Fibroblast of lung (primary cell): ENCODE measurements at regions not wholly inside any gene's neighbourhood (a gene's known extent, or its start where the extent isn't known, plus 50 kb on each side); places are given as distances from the start of the nearest gene placed in this dataset.

Source experiments
- DNase-seq, 2 donors: peaks; one replicate each; pipeline versions ENCODE4 v3.0.0 to v3.0.0-alpha.2; 2010; ENCODE audit warnings: low read depth in 2 of 2
- H2AFZ ChIP-seq: 2 replicates; pipeline ENCODE4 v1.5.1; 2012; ENCODE audit warnings: low read length, control low read depth, inconsistent platforms
- H3K27ac ChIP-seq: 2 replicates; pipeline ENCODE4 v1.5.1; 2011; ENCODE audit warnings: low read length, control low read depth; ENCODE audit not compliant: insufficient read depth
- H3K27me3 ChIP-seq: 2 replicates; pipeline ENCODE4 v1.5.1; 2011; ENCODE audit warnings: mild to moderate bottlenecking, low read length; ENCODE audit not compliant: control insufficient read depth, insufficient read depth
- H3K36me3 ChIP-seq: 2 replicates; pipeline ENCODE4 v1.5.1; 2011; ENCODE audit warnings: low read length; ENCODE audit not compliant: control insufficient read depth, insufficient read depth
- H3K4me1 ChIP-seq: 2 replicates; pipeline ENCODE4 v1.5.1; 2011; ENCODE audit warnings: low read length; ENCODE audit not compliant: control insufficient read depth, insufficient read depth; ENCODE audit errors: extremely low read depth
- H3K4me2 ChIP-seq: 2 replicates; pipeline ENCODE4 v1.5.1; 2011; ENCODE audit warnings: low read length, control low read depth; ENCODE audit not compliant: insufficient read depth; ENCODE audit errors: extremely low read depth
- H3K4me3 ChIP-seq, 4 experiments: fragments of 200-600 bp in 1 of 4; sonication (generic) in 1 of 4; replicated peaks in 1 of 4; 2 replicates each; pipeline ENCODE4 v1.5.1; 2011 to 2016; ENCODE audit warnings: low read length in 4 of 4, low read depth in 3 of 4, mild to moderate bottlenecking in 3 of 4, control low read depth in 2 of 4, inconsistent platforms in 1 of 4, mixed read lengths in 1 of 4; ENCODE audit not compliant: insufficient read depth in 1 of 4; ENCODE audit errors: control extremely low read depth in 1 of 4
- H3K79me2 ChIP-seq: 2 replicates; pipeline ENCODE4 v1.5.1; 2012; ENCODE audit warnings: mild to moderate bottlenecking, low read length, inconsistent platforms; ENCODE audit not compliant: control insufficient read depth, insufficient read depth
- H3K9ac ChIP-seq: 2 replicates; pipeline ENCODE4 v1.5.1; 2011; ENCODE audit warnings: mild to moderate bottlenecking, low read length, control low read depth; ENCODE audit not compliant: insufficient read depth
- H3K9me3 ChIP-seq: 2 replicates; pipeline ENCODE4 v1.5.1; 2012; ENCODE audit warnings: low read depth, low read length; ENCODE audit not compliant: control insufficient read depth, insufficient read depth
- H4K20me1 ChIP-seq: 2 replicates; pipeline ENCODE4 v1.5.1; 2011; ENCODE audit warnings: low read length; ENCODE audit not compliant: control insufficient read depth, insufficient read depth; ENCODE audit errors: extremely low read depth
- CTCF ChIP-seq, 2 donors: IDR thresholded peaks in 1 of 2; conservative IDR thresholded peaks in 1 of 2; 1 replicate in 1 of 2; 2 replicates in 1 of 2; pipeline ENCODE4 v1.5.1; 2011 to 2012; ENCODE audit warnings: low read length in 2 of 2, control low read depth in 1 of 2, inconsistent platforms in 1 of 2, low read depth in 1 of 2, mild to moderate bottlenecking in 1 of 2
- EZH2 ChIP-seq: IDR thresholded peaks from 2 replicates; pipeline ENCODE4 v1.5.1; 2012; ENCODE audit warnings: low read length, control low read depth, mild to moderate bottlenecking; ENCODE audit errors: missing control alignments

GRCh38 chr13:87533776-87534175 lies 137.4 kb upstream of the SLITRK5 start:
- DNase-seq = no peak
- H2AFZ ChIP-seq = no peak overlapping the region
- H3K4me1 ChIP-seq = no peaks in the 10 kb centered on the region
- H4K20me1 ChIP-seq = no peaks in the 10 kb centered on the region
- no peak overlapping the region for H3K27ac ChIP-seq
- H3K9ac ChIP-seq = no peak overlapping the region
- H3K36me3 ChIP-seq = no peaks in the 10 kb centered on the region
- H3K79me2 ChIP-seq = no peaks in the 10 kb centered on the region
- H3K27me3 ChIP-seq = no peaks in the 10 kb centered on the region
- no peak overlapping the region for H3K4me3 ChIP-seq
- H3K4me2 ChIP-seq = no peak overlapping the region
- H3K9me3 ChIP-seq = no peaks in the 10 kb centered on the region
- no peak for TF ChIP-seq CTCF (conservative IDR thresholded peaks at IDR 0.05 in 1 of 2, IDR thresholded peaks at IDR 0.05 in 1 of 2; ENCODE audit: low read depth in 1 of 2, low read length in 2 of 2)
- TF ChIP-seq EZH2 = no peak

DNA sequence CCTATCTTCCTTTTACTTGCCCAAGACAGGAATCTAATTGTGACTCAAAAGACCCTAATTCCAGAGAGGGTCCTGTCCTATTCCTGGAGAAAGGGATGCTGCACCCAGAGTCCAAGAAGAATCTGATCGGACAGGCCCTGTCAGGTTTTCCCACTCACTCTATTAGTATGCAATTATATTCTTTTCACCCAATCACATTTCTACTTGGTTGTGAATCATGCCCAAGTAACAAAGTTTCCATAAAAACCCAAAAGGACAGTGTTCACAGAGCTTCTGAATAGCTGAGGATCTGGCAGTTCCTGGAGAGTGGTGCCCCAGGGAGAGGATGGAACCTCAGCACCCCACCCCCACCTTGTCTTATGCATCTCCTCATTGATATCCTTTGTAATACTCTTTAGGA lies 135.3 kb upstream of the SLITRK5 start:
- Histone ChIP-seq H3K4me2 (no peak overlapping the region), H3K4me1 (no peaks in the 10 kb centered on the region)

GRCh38 chr13:87536499-87536898 lies 134.7 kb upstream of the SLITRK5 start:
- Histone ChIP-seq H3K27ac (no peak overlapping the region), H3K27me3 (no peaks in the 10 kb centered on the region), H3K36me3 (no peaks in the 10 kb centered on the region), H4K20me1 (no peaks in the 10 kb centered on the region), H3K4me2 (no peak overlapping the region), H2AFZ (no peak overlapping the region), H3K9me3 (no peaks in the 10 kb centered on the region), H3K79me2 (no peaks in the 10 kb centered on the region), H3K9ac (no peak overlapping the region), H3K4me3 (no peak overlapping the region), H3K4me1 (no peaks in the 10 kb centered on the region)
- DNase-seq = peak in 1 of 2 donors; percentile 64
- no peak for TF ChIP-seq CTCF (conservative IDR thresholded peaks at IDR 0.05 in 1 of 2, IDR thresholded peaks at IDR 0.05 in 1 of 2; ENCODE audit: low read depth in 1 of 2, low read length in 2 of 2)
- no peak for TF ChIP-seq EZH2

More for the DNA sequence above, 135.3 kb upstream of the SLITRK5 start:
- no peak for DNase-seq
- H2AFZ ChIP-seq = no peak overlapping the region
- no peak overlapping the region for H3K27ac ChIP-seq
- H3K9ac ChIP-seq = no peak overlapping the region
- H3K36me3 ChIP-seq = no peaks in the 10 kb centered on the region
- no peaks in the 10 kb centered on the region for H4K20me1 ChIP-seq
- H3K9me3 ChIP-seq = no peaks in the 10 kb centered on the region
- no peak for TF ChIP-seq EZH2
- TF ChIP-seq CTCF (conservative IDR thresholded peaks at IDR 0.05 in 1 of 2, IDR thresholded peaks at IDR 0.05 in 1 of 2; ENCODE audit: low read depth in 1 of 2, low read length in 2 of 2) = no peak
- H3K27me3 ChIP-seq = no peaks in the 10 kb centered on the region
- H3K4me3 ChIP-seq = no peak overlapping the region
- no peaks in the 10 kb centered on the region for H3K79me2 ChIP-seq
